ENCODE measurements at regions not wholly inside any gene's neighbourhood (a gene's known extent, or its start where the extent isn't known, plus 50 kb on each side); places are given as distances from the start of the nearest gene placed in this dataset.

DNA sequence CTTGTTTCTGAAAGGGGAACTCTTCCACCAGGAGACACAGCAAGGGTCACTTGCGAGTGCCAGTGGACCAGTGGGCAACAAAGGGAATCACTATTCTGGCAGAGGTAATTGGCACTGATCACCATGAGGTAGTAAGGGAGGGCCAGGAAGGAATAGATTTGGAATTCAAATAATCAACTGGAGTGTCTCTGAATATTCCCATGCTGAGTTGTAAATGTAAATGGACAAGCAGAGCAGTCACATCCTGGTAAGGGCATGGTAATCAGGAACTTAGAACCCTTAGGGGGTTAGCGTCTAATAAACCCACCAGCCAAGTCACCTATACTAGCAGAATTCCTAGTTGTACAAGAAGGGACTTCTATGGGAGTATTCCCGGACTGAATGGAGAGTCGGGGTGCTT, 178.5 kb upstream of the UGT8 start:
- TF ChIP-seq, protein P1, sequence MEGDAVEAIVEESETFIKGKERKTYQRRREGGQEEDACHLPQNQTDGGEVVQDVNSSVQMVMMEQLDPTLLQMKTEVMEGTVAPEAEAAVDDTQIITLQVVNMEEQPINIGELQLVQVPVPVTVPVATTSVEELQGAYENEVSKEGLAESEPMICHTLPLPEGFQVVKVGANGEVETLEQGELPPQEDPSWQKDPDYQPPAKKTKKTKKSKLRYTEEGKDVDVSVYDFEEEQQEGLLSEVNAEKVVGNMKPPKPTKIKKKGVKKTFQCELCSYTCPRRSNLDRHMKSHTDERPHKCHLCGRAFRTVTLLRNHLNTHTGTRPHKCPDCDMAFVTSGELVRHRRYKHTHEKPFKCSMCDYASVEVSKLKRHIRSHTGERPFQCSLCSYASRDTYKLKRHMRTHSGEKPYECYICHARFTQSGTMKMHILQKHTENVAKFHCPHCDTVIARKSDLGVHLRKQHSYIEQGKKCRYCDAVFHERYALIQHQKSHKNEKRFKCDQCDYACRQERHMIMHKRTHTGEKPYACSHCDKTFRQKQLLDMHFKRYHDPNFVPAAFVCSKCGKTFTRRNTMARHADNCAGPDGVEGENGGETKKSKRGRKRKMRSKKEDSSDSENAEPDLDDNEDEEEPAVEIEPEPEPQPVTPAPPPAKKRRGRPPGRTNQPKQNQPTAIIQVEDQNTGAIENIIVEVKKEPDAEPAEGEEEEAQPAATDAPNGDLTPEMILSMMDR (IDR thresholded peaks at IDR 0.05) = no peak
- no peak for TF ChIP-seq EZH2 (IDR thresholded peaks at IDR 0.05; ENCODE audit: borderline replicate concordance, insufficient read depth, low read depth, low read length, poor library complexity, severe bottlenecking)
